ENCODE measurements at regions not wholly inside any gene's neighbourhood (a gene's known extent, or its start where the extent isn't known, plus 50 kb on each side); places are given as distances from the start of the nearest gene placed in this dataset.
"Not testable (repeated sequence)": the region's sequence is repeated elsewhere in the genome, so short reads cannot be mapped to it uniquely, and the experiment has no call there.

DNA sequence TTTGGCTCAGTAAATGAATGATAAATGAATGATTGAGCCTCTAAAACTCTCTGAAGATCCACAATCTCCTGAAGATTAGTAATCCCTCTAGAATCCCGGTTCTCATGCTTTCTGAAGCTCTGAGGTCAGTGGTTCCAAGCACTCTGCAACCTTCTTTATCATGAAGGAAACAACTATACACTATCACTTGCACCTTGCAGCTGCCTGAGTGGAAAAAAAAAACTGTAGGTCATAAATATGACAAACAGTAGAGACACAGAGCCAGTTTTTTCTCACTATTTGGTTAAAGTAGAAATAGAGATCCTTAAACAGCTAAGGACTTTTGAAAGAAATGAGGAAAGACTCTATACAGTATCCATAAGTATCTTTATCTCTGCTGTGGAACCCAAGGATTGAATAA lies 122.0 kb upstream of the CRBN start:
- Histone ChIP-seq H3K27me3 (no peaks in the 10 kb centered on the region), H3K36me3 (no peaks in the 10 kb centered on the region), H3K27ac (no peak overlapping the region), H3K4me1 (no peaks in the 10 kb centered on the region), H3K4me3 (no peak overlapping the region), H3K9me3 (no peaks in the 10 kb centered on the region)
- 48 to 50% methylated on average over 1 of the region's 1 CpG for WGBS, 2 donors (ENCODE audit: low coverage in 1 of 2)
- TF ChIP-seq, protein P1, sequence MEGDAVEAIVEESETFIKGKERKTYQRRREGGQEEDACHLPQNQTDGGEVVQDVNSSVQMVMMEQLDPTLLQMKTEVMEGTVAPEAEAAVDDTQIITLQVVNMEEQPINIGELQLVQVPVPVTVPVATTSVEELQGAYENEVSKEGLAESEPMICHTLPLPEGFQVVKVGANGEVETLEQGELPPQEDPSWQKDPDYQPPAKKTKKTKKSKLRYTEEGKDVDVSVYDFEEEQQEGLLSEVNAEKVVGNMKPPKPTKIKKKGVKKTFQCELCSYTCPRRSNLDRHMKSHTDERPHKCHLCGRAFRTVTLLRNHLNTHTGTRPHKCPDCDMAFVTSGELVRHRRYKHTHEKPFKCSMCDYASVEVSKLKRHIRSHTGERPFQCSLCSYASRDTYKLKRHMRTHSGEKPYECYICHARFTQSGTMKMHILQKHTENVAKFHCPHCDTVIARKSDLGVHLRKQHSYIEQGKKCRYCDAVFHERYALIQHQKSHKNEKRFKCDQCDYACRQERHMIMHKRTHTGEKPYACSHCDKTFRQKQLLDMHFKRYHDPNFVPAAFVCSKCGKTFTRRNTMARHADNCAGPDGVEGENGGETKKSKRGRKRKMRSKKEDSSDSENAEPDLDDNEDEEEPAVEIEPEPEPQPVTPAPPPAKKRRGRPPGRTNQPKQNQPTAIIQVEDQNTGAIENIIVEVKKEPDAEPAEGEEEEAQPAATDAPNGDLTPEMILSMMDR (IDR thresholded peaks at IDR 0.05), result no peak
- TF ChIP-seq POLR2A (IDR thresholded peaks at IDR 0.05) (no peak), POLR2AphosphoS5 (IDR thresholded peaks at IDR 0.05) (no peak), EP300 (IDR thresholded peaks at IDR 0.05; ENCODE audit: low read depth) (no peak)
- no peak for DNase-seq
- intact Hi-C loops (cut with DNase I; ENCODE audit: low total_unique reads) (no loop called here), in situ Hi-C loops (cut with MboI; ENCODE audit: low pct_ligation_motif_present in 1 of 4, low pct_unique_long_range_greater_than_20kb in 1 of 4, low sequenced_read_pairs in 3 of 4) (no loop called here)

DNA sequence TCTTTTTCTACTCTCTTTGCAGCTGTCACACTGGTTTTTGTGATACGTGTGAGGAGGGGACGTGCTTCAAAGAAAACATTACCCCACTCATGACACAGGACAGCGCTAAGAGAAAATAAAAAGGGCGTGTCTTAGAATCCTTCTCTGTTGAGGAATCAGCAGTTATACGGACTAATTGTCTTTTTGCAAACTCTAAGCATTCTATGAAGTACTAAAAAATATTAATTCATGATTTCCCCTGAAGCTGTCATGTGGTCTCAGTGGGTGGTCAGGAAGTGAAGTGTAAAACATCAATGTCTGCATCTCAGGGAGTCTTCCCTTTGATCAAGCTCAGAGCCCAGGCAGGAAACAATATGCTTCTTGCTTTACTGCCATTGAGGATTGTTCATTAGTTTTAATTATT lies 117.5 kb upstream of the CRBN start:
- H3K9me3 ChIP-seq, result no peaks in the 10 kb centered on the region
- TF ChIP-seq POLR2AphosphoS5 (IDR thresholded peaks at IDR 0.05), result no peak
- TF ChIP-seq POLR2A (IDR thresholded peaks at IDR 0.05), result no peak
- TF ChIP-seq, protein P1 (IDR thresholded peaks at IDR 0.05), result no peak
- no peak for TF ChIP-seq EP300 (IDR thresholded peaks at IDR 0.05; ENCODE audit: low read depth)
- intact Hi-C loops (cut with DNase I; ENCODE audit: low total_unique reads), result no loop called here
- no peak overlapping the region for H3K4me3 ChIP-seq
- in situ Hi-C loops (cut with MboI; ENCODE audit: low pct_ligation_motif_present in 1 of 4, low pct_unique_long_range_greater_than_20kb in 1 of 4, low sequenced_read_pairs in 3 of 4), result no loop called here
- no peaks in the 10 kb centered on the region for H3K27me3 ChIP-seq
- 66 to 69% methylated on average over 5 of the region's 5 CpGs for WGBS, 2 donors (ENCODE audit: low coverage in 1 of 2)
- no peaks in the 10 kb centered on the region for H3K4me1 ChIP-seq
- H3K27ac ChIP-seq, result no peak overlapping the region
- DNase-seq, result no peak
- no peaks in the 10 kb centered on the region for H3K36me3 ChIP-seq

DNA sequence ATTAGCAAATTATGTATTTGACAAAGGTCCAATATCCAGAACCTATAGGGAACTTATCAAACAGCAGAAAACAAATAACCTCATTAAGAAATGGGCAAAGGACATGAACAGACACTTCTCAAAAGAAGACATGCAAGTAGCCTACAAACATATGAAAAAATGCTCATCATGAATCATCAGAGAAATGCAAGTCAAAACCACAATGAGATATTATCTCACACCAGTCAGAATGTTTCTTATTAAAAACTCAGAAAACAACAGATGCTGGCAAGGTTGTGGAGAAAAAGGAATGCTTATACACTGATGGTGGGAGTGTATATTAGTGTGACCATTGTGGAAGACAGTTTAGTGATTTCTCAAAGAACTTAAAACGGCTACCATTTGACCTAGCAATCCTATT lies 116.1 kb upstream of the CRBN start:
- DNase-seq, result no peak
- Histone ChIP-seq H3K4me3 (no peak overlapping the region), H3K4me1 (no peaks in the 10 kb centered on the region), H3K36me3 (no peaks in the 10 kb centered on the region), H3K27ac (no peak overlapping the region), H3K27me3 (no peaks in the 10 kb centered on the region), H3K9me3 (no peaks in the 10 kb centered on the region)
- intact Hi-C loops (cut with DNase I; ENCODE audit: low total_unique reads) (no loop called here), in situ Hi-C loops (cut with MboI; ENCODE audit: low pct_ligation_motif_present in 1 of 4, low pct_unique_long_range_greater_than_20kb in 1 of 4, low sequenced_read_pairs in 3 of 4) (no loop called here)
- TF ChIP-seq, protein P1 (IDR thresholded peaks at IDR 0.05), result no peak
- no peak for TF ChIP-seq POLR2AphosphoS5 (IDR thresholded peaks at IDR 0.05)
- TF ChIP-seq EP300 (IDR thresholded peaks at IDR 0.05; ENCODE audit: low read depth), result no peak
- no peak for TF ChIP-seq POLR2A (IDR thresholded peaks at IDR 0.05)
- 77 to 82% methylated on average over 1 of the region's 1 CpG for WGBS, 2 donors (ENCODE audit: low coverage in 1 of 2)

DNA sequence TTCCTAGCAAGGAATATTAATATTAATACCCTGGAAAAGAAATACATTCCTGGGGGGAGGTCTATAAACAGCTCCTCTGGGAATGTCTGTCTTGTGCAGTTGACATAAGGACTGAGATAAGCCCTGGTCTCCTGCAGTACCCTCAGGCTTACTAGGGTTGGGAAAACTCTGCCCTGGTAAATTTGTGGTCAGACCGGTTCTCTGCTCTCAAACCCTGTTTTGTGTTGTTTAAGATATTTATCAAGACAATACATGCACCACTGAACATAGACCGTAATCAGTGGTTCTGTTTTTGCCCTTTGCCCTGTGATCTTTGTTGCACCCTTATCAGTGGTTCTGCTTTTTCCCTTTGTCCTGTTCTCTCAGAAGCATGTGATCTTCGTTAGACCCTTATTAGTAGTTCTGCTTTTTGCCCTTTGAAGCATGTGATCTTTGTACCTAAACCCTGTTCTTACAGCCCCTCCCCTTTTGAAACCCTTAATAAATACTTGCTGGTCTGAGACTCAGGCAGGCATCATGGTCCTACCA lies 112.3 kb upstream of the CRBN start:
- in situ Hi-C loops (cut with MboI; ENCODE audit: low pct_ligation_motif_present in 1 of 4, low pct_unique_long_range_greater_than_20kb in 1 of 4, low sequenced_read_pairs in 3 of 4); H3K4me1 ChIP-seq: not testable (repeated sequence)
- 40 to 64% methylated on average over 1 to 3 of the region's 3 CpGs for WGBS, 2 donors (ENCODE audit: low coverage in 1 of 2)

DNA sequence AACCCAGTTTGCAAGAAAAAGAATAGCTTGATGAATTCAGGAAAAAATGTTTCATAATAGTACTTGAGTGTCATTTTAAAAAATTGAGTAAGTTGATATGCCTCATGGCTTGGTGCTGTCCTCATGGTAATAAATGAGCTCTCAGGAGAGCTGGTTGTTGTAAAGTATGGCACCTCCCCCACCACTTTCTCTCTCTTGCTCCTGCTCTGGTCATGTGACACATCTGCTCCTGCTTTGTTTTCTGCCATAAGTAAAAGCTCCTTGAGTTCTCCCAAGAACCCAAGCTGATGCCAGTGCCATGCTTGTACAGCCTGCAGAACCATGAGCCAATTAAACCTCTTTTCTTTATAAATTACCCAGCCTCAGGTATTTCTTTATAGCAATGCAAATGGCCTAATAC lies 108.8 kb upstream of the CRBN start:
- Histone ChIP-seq H3K9me3 (no peaks in the 10 kb centered on the region), H3K27ac (no peak overlapping the region), H3K4me3 (no peak overlapping the region), H3K27me3 (no peaks in the 10 kb centered on the region), H3K4me1 (no peaks in the 10 kb centered on the region), H3K36me3 (no peaks in the 10 kb centered on the region)
- no peak for DNase-seq
- TF ChIP-seq EP300 (IDR thresholded peaks at IDR 0.05; ENCODE audit: low read depth) (no peak), POLR2AphosphoS5 (IDR thresholded peaks at IDR 0.05) (no peak), POLR2A (IDR thresholded peaks at IDR 0.05) (no peak)
- TF ChIP-seq, protein P1 (IDR thresholded peaks at IDR 0.05), result no peak
- in situ Hi-C loops (cut with MboI; ENCODE audit: low pct_ligation_motif_present in 1 of 4, low pct_unique_long_range_greater_than_20kb in 1 of 4, low sequenced_read_pairs in 3 of 4) (no loop called here), intact Hi-C loops (cut with DNase I; ENCODE audit: low total_unique reads) (no loop called here)

More for the DNA sequence above, 112.3 kb upstream of the CRBN start:
- H3K27ac ChIP-seq; H3K27me3 ChIP-seq; H3K4me3 ChIP-seq; DNase-seq; H3K9me3 ChIP-seq; H3K36me3 ChIP-seq; intact Hi-C loops (cut with DNase I; ENCODE audit: low total_unique reads): not testable (repeated sequence)

All from transverse colon (tissue), 4 donors.